PC-9 (cell line): ENCODE measurements at regions not wholly inside any gene's neighbourhood (a gene's known extent, or its start where the extent isn't known, plus 50 kb on each side); places are given as distances from the start of the nearest gene placed in this dataset.
"Not testable (repeated sequence)": the region's sequence is repeated elsewhere in the genome, so short reads cannot be mapped to it uniquely, and the experiment has no call there.

Experiments used
- BruUV-seq: library from RNA; stranded (reverse); fragments of 400-500 nt; replicated peaks from 2 replicates; lab custom pipeline; 2021; lab: Mats Ljungman, UMichigan
- CTCF ChIA-PET: fragments of 300-600 bp; sonication (Branson Sonifier 250); formaldehyde crosslinking; loops from one replicate; lab custom pipeline; 2022; ENCODE audit warnings: antibody characterized with exemption; lab: Charles Lee
- POLR2A ChIA-PET: fragments of 300-600 bp; sonication (Branson Sonifier 250); formaldehyde crosslinking; loops from one replicate; lab custom pipeline; 2022; ENCODE audit warnings: antibody characterized with exemption; ENCODE audit not compliant: unreplicated experiment; lab: Charles Lee
- DNase-seq, 2 experiments: peaks; one replicate each; pipeline versions ENCODE4 v3.0.0 to v3.0.0-alpha.2; 2015 to 2022; ENCODE audit warnings: mixed read lengths in 1 of 2
- H2AFZ ChIP-seq: fragments of 200-600 bp; sonication (generic); 2 replicates; pipeline ENCODE4 v1.8.1; 2017; ENCODE audit warnings: antibody characterized with exemption
- H3F3A ChIP-seq: fragments of 200-600 bp; sonication (generic); 2 replicates; pipeline ENCODE4 v1.8.1; 2017; ENCODE audit warnings: antibody characterized with exemption, mild to moderate bottlenecking, low read depth; ENCODE audit not compliant: insufficient read depth
- H3K27ac ChIP-seq: fragments of 200-600 bp; sonication (generic); 2 replicates; pipeline ENCODE4 v1.6.1; 2016; ENCODE audit warnings: mixed run types
- H3K27me3 ChIP-seq: fragments of 200-600 bp; sonication (generic); 2 replicates; pipeline ENCODE4 v1.6.1; 2016; ENCODE audit warnings: low read depth, mixed run types; ENCODE audit not compliant: insufficient read depth
- H3K36me3 ChIP-seq: fragments of 200-600 bp; sonication (generic); 2 replicates; pipeline ENCODE4 v1.6.1; 2016; ENCODE audit warnings: low read depth, mixed run types
- H3K4me1 ChIP-seq: fragments of 200-600 bp; sonication (generic); replicated peaks from 2 replicates; pipeline ENCODE4 v1.6.1; 2016; ENCODE audit warnings: mixed run types; ENCODE audit not compliant: insufficient read depth
- H3K4me2 ChIP-seq: fragments of 200-600 bp; sonication (generic); 2 replicates; pipeline ENCODE4 v1.6.1; 2017; ENCODE audit warnings: mixed run types
- H3K4me3 ChIP-seq: fragments of 200-600 bp; sonication (generic); 2 replicates; pipeline ENCODE4 v1.6.1; 2016; ENCODE audit warnings: mixed run types
- H3K79me2 ChIP-seq: fragments of 200-600 bp; sonication (generic); 2 replicates; pipeline ENCODE4 v1.6.1; 2017; ENCODE audit warnings: low read depth, mixed run types
- H3K9me2 ChIP-seq: fragments of 200-600 bp; sonication (generic); 2 replicates; pipeline ENCODE4 v1.8.1; 2017; ENCODE audit warnings: mild to moderate bottlenecking; ENCODE audit not compliant: insufficient read depth
- H3K9me3 ChIP-seq: fragments of 200-600 bp; sonication (generic); 2 replicates; pipeline ENCODE4 v1.8.1; 2016; ENCODE audit warnings: low read depth; ENCODE audit not compliant: insufficient read depth
- H4K20me1 ChIP-seq: fragments of 200-600 bp; sonication (generic); 2 replicates; pipeline ENCODE4 v1.8.1; 2017; ENCODE audit not compliant: insufficient read depth
- CTCF ChIP-seq: fragments of 200-600 bp; sonication (generic); conservative IDR thresholded peaks from 2 replicates; pipeline ENCODE4 v1.6.1; 2017; ENCODE audit warnings: mixed run types, antibody characterized with exemption, mild to moderate bottlenecking, moderate library complexity
- intact Hi-C: fragments of 100-400 bp; cut with micrococcal nuclease; formaldehyde crosslinking; loops from one replicate; pipeline ENCODE4 v1.10.0; 2022; ENCODE audit not compliant: unreplicated experiment

GRCh38 chr2:87183373-87183772 lies 161.7 kb upstream of the PLGLB1 start:
- H4K20me1 ChIP-seq, H3F3A ChIP-seq, H3K36me3 ChIP-seq, H3K4me3 ChIP-seq, H2AFZ ChIP-seq, H3K9me3 ChIP-seq, H3K9me2 ChIP-seq, H3K27me3 ChIP-seq, intact Hi-C loops, DNase-seq, BruUV-seq, H3K79me2 ChIP-seq, POLR2A ChIA-PET, H3K4me2 ChIP-seq, H3K27ac ChIP-seq, CTCF ChIA-PET, H3K4me1 ChIP-seq: not testable (repeated sequence)

- H2AFZ ChIP-seq, H3K27me3 ChIP-seq, H3K36me3 ChIP-seq, H3K27ac ChIP-seq, H3K79me2 ChIP-seq, H3F3A ChIP-seq, H3K4me1 ChIP-seq, BruUV-seq, H3K9me2 ChIP-seq, H3K9me3 ChIP-seq, H3K4me2 ChIP-seq, DNase-seq, H3K4me3 ChIP-seq, POLR2A ChIA-PET, H4K20me1 ChIP-seq, CTCF ChIA-PET, intact Hi-C loops: not testable (repeated sequence)
Observed at GRCh38 chr2:87184260-87184659, 162.6 kb upstream of the PLGLB1 start.

- intact Hi-C loops, H3F3A ChIP-seq, H3K27me3 ChIP-seq, H3K9me3 ChIP-seq, H3K9me2 ChIP-seq, H3K4me2 ChIP-seq, BruUV-seq, H3K36me3 ChIP-seq, H3K4me3 ChIP-seq, CTCF ChIA-PET, H3K27ac ChIP-seq, H4K20me1 ChIP-seq, DNase-seq, H3K79me2 ChIP-seq, H2AFZ ChIP-seq, POLR2A ChIA-PET, H3K4me1 ChIP-seq: not testable (repeated sequence)
Observed at GRCh38 chr2:87189214-87189613, 167.6 kb upstream of the PLGLB1 start.

GRCh38 chr2:87193336-87193735 lies 171.7 kb upstream of the PLGLB1 start:
- intact Hi-C loops, CTCF ChIA-PET, H3K9me3 ChIP-seq, H3F3A ChIP-seq, H3K4me1 ChIP-seq, DNase-seq, H3K27ac ChIP-seq, H2AFZ ChIP-seq, H3K4me3 ChIP-seq, H3K4me2 ChIP-seq, BruUV-seq, H3K36me3 ChIP-seq, H3K9me2 ChIP-seq, POLR2A ChIA-PET, H4K20me1 ChIP-seq, H3K27me3 ChIP-seq, H3K79me2 ChIP-seq: not testable (repeated sequence)
- peak; percentile 37; the same call in 1 of the 2 replicates for TF ChIP-seq CTCF

- H3K27ac ChIP-seq, H3K27me3 ChIP-seq, H3K36me3 ChIP-seq, H3K4me1 ChIP-seq, DNase-seq, POLR2A ChIA-PET, intact Hi-C loops, H3K9me3 ChIP-seq, H4K20me1 ChIP-seq, H3K79me2 ChIP-seq, H3K9me2 ChIP-seq, BruUV-seq, H2AFZ ChIP-seq, CTCF ChIA-PET, H3K4me3 ChIP-seq, H3F3A ChIP-seq, H3K4me2 ChIP-seq: not testable (repeated sequence)
Observed at GRCh38 chr2:87194254-87194999, 172.8 kb upstream of the PLGLB1 start.

GRCh38 chr2:87196720-87197388 lies 175.2 kb upstream of the PLGLB1 start:
- intact Hi-C loops, H3K36me3 ChIP-seq, H3K9me3 ChIP-seq, BruUV-seq, H3K79me2 ChIP-seq, H3F3A ChIP-seq, H4K20me1 ChIP-seq, H3K4me2 ChIP-seq, H2AFZ ChIP-seq, H3K27ac ChIP-seq, DNase-seq, H3K4me1 ChIP-seq, CTCF ChIA-PET, H3K4me3 ChIP-seq, H3K9me2 ChIP-seq, H3K27me3 ChIP-seq, POLR2A ChIA-PET: not testable (repeated sequence)
